ENCODE measurements at regions not wholly inside any gene's neighbourhood (a gene's known extent, or its start where the extent isn't known, plus 50 kb on each side); places are given as distances from the start of the nearest gene placed in this dataset.

GRCh38 chr4:184541907-184542306, 67.6 kb upstream of the IRF2 start:
- H2AK5ac ChIP-seq (ENCODE audit: low read depth, low read length): no peak overlapping the region
- no peak overlapping the region for H2BK120ac ChIP-seq (replicated peaks; ENCODE audit: low read depth, low read length)
- no peak overlapping the region for H2BK20ac ChIP-seq (ENCODE audit: low read length)
- no peaks in the 10 kb centered on the region for H3K27me3 ChIP-seq (replicated peaks in 1 of 4; ENCODE audit: control insufficient read depth in 3 of 4, extremely low read depth in 1 of 4, insufficient read depth in 3 of 4, low read length in 3 of 4)
- H3K4me3 ChIP-seq (ENCODE audit: extremely low read depth in 1 of 4, insufficient read depth in 2 of 4, low read depth in 3 of 4, low read length in 4 of 4): no peak overlapping the region
- H4K8ac ChIP-seq (ENCODE audit: extremely low read depth, insufficient read depth, low read length): no peak overlapping the region
- H3K18ac ChIP-seq (ENCODE audit: extremely low read depth, low read length): no peak overlapping the region
- H3K4me2 ChIP-seq (ENCODE audit: insufficient read depth in 1 of 2, low read depth in 2 of 2, low read length in 2 of 2): no peak overlapping the region
- no peak overlapping the region for H3K4ac ChIP-seq (replicated peaks; ENCODE audit: insufficient read length, low read depth, low read length)
- no peak overlapping the region for H4K5ac ChIP-seq (ENCODE audit: insufficient read length, low read depth, low read length)
- ChIA-PET POLR2A (ENCODE audit: partially characterized antibody) (no interaction called here), CTCF (ENCODE audit: partially characterized antibody) (no interaction called here)
- peaks cover 0 to under 1% (median 0%) of the 10 kb centered on the region in 4 experiments; a peak in 2 of 7 replicates for H3K4me1 ChIP-seq (replicated peaks in 1 of 4; ENCODE audit: control insufficient read depth in 3 of 4, insufficient read depth in 4 of 4, low read length in 3 of 4)
- no peak overlapping the region for H3K27ac ChIP-seq (ENCODE audit: low read depth, low read length)
- no peak for DNase-seq (ENCODE audit: low read depth in 1 of 2, low spot score in 2 of 2)
- H2BK15ac ChIP-seq (ENCODE audit: low read length): no peak overlapping the region
- no peak overlapping the region for H3K9ac ChIP-seq (replicated peaks in 1 of 4; ENCODE audit: extremely low read depth in 1 of 4, low read depth in 3 of 4, low read length in 3 of 4)
- no peak overlapping the region for H3K23ac ChIP-seq (ENCODE audit: insufficient read length)
- no peaks in the 10 kb centered on the region for H3K9me3 ChIP-seq (ENCODE audit: insufficient read depth in 2 of 2, low read depth in 1 of 2, low read length in 1 of 2)
- H4K20me1 ChIP-seq (replicated peaks in 1 of 2; ENCODE audit: control insufficient read depth in 1 of 2, insufficient read depth in 2 of 2, low read length in 2 of 2): no peaks in the 10 kb centered on the region
- no peaks in the 10 kb centered on the region for H3K79me2 ChIP-seq (ENCODE audit: control insufficient read depth in 1 of 2, insufficient read depth in 2 of 2, low read length in 2 of 2)
- H3K36me3 ChIP-seq (ENCODE audit: control insufficient read depth in 2 of 4, insufficient read depth in 4 of 4, low read length in 3 of 4): no peaks in the 10 kb centered on the region
- H2AFZ ChIP-seq (ENCODE audit: low read length): no peak overlapping the region
- no peak overlapping the region for H2BK5ac ChIP-seq (ENCODE audit: low read depth, low read length)
- no peaks in the 10 kb centered on the region for H3K79me1 ChIP-seq (ENCODE audit: low read depth, low read length)
- TF ChIP-seq EGR1 (IDR thresholded peaks at IDR 0.05; ENCODE audit: borderline replicate concordance, low read depth, low read length) (no peak), CTBP2 (IDR thresholded peaks at IDR 0.05; ENCODE audit: borderline replicate concordance, insufficient read depth, insufficient read length, low read length) (no peak), JUND (IDR thresholded peaks at IDR 0.05; ENCODE audit: low read length) (no peak), RAD21 (IDR thresholded peaks at IDR 0.05 in 1 of 2, conservative IDR thresholded peaks at IDR 0.05 in 1 of 2; ENCODE audit: low read depth in 2 of 2, low read length in 2 of 2) (no peak), TBP (IDR thresholded peaks at IDR 0.05; ENCODE audit: low read depth, low read length) (no peak), POLR2AphosphoS5 (IDR thresholded peaks at IDR 0.05; ENCODE audit: low read depth, low read length) (no peak), MAFK (IDR thresholded peaks at IDR 0.05; ENCODE audit: low read depth, low read length) (no peak), GTF2F1 (IDR thresholded peaks at IDR 0.05; ENCODE audit: borderline replicate concordance, low read depth, low read length) (no peak)
- H3K23me2 ChIP-seq (ENCODE audit: low read depth, low read length): no peaks in the 10 kb centered on the region
- H3K56ac ChIP-seq (replicated peaks; ENCODE audit: insufficient read length, low read depth, low read length): no peak overlapping the region
- H3K14ac ChIP-seq (ENCODE audit: insufficient read length): no peak overlapping the region
- H4K91ac ChIP-seq (replicated peaks; ENCODE audit: insufficient read length, low read length): no peak overlapping the region
- H2BK12ac ChIP-seq (ENCODE audit: low read depth, low read length): no peak overlapping the region
- no peak for FAIRE-seq
- WGBS, 2 experiments (ENCODE audit: extremely low coverage in 1 of 2, insufficient coverage in 1 of 2, insufficient read length in 1 of 2, insufficient replicate concordance in 2 of 2, low coverage in 1 of 2, low lambda C conversion rate in 2 of 2, missing lambda C conversion rate in 1 of 2): 84% methylated on average over 5 of the region's 5 CpGs; no CpG with 5 or more reads in 1 of the 2 experiments
